ENCODE measurements at regions not wholly inside any gene's neighbourhood (a gene's known extent, or its start where the extent isn't known, plus 50 kb on each side); places are given as distances from the start of the nearest gene placed in this dataset.

DNA sequence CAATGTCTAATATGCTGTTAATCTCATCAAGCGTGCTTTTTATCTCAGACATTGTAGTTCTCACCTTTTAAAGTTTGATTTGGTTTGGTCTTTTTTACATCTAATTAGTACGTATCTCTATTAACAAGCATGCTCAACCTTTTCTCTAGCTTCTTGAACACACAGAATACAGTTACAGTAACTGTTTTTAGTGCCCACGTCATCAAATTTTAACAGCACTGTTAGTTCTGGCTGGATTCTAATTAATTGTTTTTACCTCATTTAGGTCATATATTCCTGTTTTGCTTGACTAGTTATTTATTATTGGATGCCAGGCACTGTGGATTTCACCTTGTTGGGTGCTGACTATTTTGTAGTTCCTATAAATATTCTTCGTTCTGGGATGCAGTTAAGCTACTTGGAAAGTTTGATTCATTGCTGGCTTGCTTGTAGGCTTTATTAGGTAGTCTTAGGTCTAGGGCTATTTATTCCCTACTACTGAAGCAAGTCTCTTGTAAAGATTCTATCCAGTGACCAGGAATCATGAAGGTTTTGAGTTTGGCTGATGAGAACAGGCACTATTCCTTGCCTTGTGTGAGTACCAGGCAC, 263.0 kb downstream of the ETAA1 start:
- no peak overlapping the region for H3K9ac ChIP-seq (ENCODE audit: control insufficient read depth, insufficient read depth, low read length)
- ChIA-PET SMC1A (ENCODE audit: uncharacterized antibody, unreplicated experiment) (no interaction called here), CTCF (no interaction called here), POLR2A (no interaction called here), RAD21 (ENCODE audit: unreplicated experiment) (no interaction called here)
- H3K4me3 ChIP-seq: no peak overlapping the region
- intact Hi-C loops (cut with micrococcal nuclease; ENCODE audit: unreplicated experiment) (no loop called here), in situ Hi-C loops (cut with MboI) (no loop called here)
- no peak for DNase-seq (ENCODE audit: low read depth, low spot score)
- H3K79me2 ChIP-seq (ENCODE audit: control insufficient read depth, insufficient read depth, low read length): no peaks in the 10 kb centered on the region
- no peaks in the 10 kb centered on the region for H3K27me3 ChIP-seq (replicated peaks in 1 of 2; ENCODE audit: control insufficient read depth in 2 of 2, insufficient read depth in 2 of 2, low read length in 1 of 2)
- no peaks in the 10 kb centered on the region for H3K4me1 ChIP-seq (ENCODE audit: control insufficient read depth, insufficient read depth, low read length)
- WGBS (ENCODE audit: insufficient coverage, insufficient replicate concordance, low lambda C conversion rate, missing lambda C conversion rate): 11% methylated on average over 4 of the region's 4 CpGs
- ATAC-seq: no peak
- no peaks in the 10 kb centered on the region for H4K20me1 ChIP-seq (ENCODE audit: control insufficient read depth, insufficient read depth)
- no peaks in the 10 kb centered on the region for H3K36me3 ChIP-seq (ENCODE audit: control insufficient read depth in 2 of 2, insufficient read depth in 2 of 2, low read length in 1 of 2)
- no peak overlapping the region for H3K4me2 ChIP-seq (ENCODE audit: control insufficient read depth, insufficient read depth)
- BruUV-seq (replicated peaks): no TSS peak
- no peak overlapping the region for H3K27ac ChIP-seq (ENCODE audit: control insufficient read depth, insufficient read depth)
- no peak overlapping the region for H2AFZ ChIP-seq (ENCODE audit: control insufficient read depth, low read depth, low read length)
- H3K9me3 ChIP-seq (replicated peaks; ENCODE audit: control insufficient read depth, insufficient read depth, low read length): no peaks in the 10 kb centered on the region
- FAIRE-seq: no peak
- TF ChIP-seq, protein P1, sequence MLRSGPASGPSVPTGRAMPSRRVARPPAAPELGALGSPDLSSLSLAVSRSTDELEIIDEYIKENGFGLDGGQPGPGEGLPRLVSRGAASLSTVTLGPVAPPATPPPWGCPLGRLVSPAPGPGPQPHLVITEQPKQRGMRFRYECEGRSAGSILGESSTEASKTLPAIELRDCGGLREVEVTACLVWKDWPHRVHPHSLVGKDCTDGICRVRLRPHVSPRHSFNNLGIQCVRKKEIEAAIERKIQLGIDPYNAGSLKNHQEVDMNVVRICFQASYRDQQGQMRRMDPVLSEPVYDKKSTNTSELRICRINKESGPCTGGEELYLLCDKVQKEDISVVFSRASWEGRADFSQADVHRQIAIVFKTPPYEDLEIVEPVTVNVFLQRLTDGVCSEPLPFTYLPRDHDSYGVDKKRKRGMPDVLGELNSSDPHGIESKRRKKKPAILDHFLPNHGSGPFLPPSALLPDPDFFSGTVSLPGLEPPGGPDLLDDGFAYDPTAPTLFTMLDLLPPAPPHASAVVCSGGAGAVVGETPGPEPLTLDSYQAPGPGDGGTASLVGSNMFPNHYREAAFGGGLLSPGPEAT (IDR thresholded peaks at IDR 0.05; ENCODE audit: low read depth): no peak
- TF ChIP-seq ZNF217 (IDR thresholded peaks at IDR 0.05) (no peak), ZSCAN29 (IDR thresholded peaks at IDR 0.05) (no peak), ESRRA (IDR thresholded peaks at IDR 0.05; ENCODE audit: low read length) (no peak), CEBPB (IDR thresholded peaks at IDR 0.05; ENCODE audit: borderline replicate concordance in 1 of 2, low read depth in 2 of 2, low read length in 2 of 2) (no peak), NRF1 (conservative IDR thresholded peaks at IDR 0.05; ENCODE audit: low read depth, low read length) (no peak), FOXK2 (IDR thresholded peaks at IDR 0.05) (no peak), LARP7 (IDR thresholded peaks at IDR 0.05) (no peak), RAD21 (IDR thresholded peaks at IDR 0.05; ENCODE audit: insufficient read depth, low read depth, low read length) (no peak), ZNF384 (IDR thresholded peaks at IDR 0.05; ENCODE audit: borderline replicate concordance, low read depth, low read length) (no peak), CBX3 (IDR thresholded peaks at IDR 0.05; ENCODE audit: borderline replicate concordance, low read depth) (no peak), SREBF2 (IDR thresholded peaks at IDR 0.05; ENCODE audit: low read length) (no peak)
- TF ChIP-seq, protein P2, sequence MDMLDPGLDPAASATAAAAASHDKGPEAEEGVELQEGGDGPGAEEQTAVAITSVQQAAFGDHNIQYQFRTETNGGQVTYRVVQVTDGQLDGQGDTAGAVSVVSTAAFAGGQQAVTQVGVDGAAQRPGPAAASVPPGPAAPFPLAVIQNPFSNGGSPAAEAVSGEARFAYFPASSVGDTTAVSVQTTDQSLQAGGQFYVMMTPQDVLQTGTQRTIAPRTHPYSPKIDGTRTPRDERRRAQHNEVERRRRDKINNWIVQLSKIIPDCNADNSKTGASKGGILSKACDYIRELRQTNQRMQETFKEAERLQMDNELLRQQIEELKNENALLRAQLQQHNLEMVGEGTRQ (IDR thresholded peaks at IDR 0.05; ENCODE audit: borderline replicate concordance, low read depth, low read length): no peak
- TF ChIP-seq, protein P3, sequence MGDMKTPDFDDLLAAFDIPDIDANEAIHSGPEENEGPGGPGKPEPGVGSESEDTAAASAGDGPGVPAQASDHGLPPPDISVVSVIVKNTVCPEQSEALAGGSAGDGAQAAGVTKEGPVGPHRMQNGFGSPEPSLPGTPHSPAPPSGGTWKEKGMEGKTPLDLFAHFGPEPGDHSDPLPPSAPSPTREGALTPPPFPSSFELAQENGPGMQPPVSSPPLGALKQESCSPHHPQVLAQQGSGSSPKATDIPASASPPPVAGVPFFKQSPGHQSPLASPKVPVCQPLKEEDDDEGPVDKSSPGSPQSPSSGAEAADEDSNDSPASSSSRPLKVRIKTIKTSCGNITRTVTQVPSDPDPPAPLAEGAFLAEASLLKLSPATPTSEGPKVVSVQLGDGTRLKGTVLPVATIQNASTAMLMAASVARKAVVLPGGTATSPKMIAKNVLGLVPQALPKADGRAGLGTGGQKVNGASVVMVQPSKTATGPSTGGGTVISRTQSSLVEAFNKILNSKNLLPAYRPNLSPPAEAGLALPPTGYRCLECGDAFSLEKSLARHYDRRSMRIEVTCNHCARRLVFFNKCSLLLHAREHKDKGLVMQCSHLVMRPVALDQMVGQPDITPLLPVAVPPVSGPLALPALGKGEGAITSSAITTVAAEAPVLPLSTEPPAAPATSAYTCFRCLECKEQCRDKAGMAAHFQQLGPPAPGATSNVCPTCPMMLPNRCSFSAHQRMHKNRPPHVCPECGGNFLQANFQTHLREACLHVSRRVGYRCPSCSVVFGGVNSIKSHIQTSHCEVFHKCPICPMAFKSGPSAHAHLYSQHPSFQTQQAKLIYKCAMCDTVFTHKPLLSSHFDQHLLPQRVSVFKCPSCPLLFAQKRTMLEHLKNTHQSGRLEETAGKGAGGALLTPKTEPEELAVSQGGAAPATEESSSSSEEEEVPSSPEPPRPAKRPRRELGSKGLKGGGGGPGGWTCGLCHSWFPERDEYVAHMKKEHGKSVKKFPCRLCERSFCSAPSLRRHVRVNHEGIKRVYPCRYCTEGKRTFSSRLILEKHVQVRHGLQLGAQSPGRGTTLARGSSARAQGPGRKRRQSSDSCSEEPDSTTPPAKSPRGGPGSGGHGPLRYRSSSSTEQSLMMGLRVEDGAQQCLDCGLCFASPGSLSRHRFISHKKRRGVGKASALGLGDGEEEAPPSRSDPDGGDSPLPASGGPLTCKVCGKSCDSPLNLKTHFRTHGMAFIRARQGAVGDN (IDR thresholded peaks at IDR 0.05): no peak
- TF ChIP-seq, protein P4, sequence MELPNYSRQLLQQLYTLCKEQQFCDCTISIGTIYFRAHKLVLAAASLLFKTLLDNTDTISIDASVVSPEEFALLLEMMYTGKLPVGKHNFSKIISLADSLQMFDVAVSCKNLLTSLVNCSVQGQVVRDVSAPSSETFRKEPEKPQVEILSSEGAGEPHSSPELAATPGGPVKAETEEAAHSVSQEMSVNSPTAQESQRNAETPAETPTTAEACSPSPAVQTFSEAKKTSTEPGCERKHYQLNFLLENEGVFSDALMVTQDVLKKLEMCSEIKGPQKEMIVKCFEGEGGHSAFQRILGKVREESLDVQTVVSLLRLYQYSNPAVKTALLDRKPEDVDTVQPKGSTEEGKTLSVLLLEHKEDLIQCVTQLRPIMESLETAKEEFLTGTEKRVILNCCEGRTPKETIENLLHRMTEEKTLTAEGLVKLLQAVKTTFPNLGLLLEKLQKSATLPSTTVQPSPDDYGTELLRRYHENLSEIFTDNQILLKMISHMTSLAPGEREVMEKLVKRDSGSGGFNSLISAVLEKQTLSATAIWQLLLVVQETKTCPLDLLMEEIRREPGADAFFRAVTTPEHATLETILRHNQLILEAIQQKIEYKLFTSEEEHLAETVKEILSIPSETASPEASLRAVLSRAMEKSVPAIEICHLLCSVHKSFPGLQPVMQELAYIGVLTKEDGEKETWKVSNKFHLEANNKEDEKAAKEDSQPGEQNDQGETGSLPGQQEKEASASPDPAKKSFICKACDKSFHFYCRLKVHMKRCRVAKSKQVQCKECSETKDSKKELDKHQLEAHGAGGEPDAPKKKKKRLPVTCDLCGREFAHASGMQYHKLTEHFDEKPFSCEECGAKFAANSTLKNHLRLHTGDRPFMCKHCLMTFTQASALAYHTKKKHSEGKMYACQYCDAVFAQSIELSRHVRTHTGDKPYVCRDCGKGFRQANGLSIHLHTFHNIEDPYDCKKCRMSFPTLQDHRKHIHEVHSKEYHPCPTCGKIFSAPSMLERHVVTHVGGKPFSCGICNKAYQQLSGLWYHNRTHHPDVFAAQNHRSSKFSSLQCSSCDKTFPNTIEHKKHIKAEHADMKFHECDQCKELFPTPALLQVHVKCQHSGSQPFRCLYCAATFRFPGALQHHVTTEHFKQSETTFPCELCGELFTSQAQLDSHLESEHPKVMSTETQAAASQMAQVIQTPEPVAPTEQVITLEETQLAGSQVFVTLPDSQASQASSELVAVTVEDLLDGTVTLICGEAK (IDR thresholded peaks at IDR 0.05; ENCODE audit: borderline replicate concordance): no peak

Measured in GM12878 (cell line).